Vagina (tissue), 2 donors: ENCODE measurements at regions not wholly inside any gene's neighbourhood (a gene's known extent, or its start where the extent isn't known, plus 50 kb on each side); places are given as distances from the start of the nearest gene placed in this dataset.
A peak's percentile ranks its signal among the peaks of the same experiment; 100 is the strongest.

ENCODE experiments used
- DNase-seq, 2 donors: peaks; one replicate each; pipeline ENCODE4 v3.0.0-alpha.2; 2017; ENCODE audit errors: extremely low spot score in 2 of 2
- H3K27ac ChIP-seq: fragments of 200-600 bp; sonication (generic); one replicate; pipeline ENCODE4 v1.5.1; 2019
- H3K27me3 ChIP-seq: fragments of 200-600 bp; sonication (generic); one replicate; pipeline ENCODE4 v1.5.1; 2019
- H3K36me3 ChIP-seq, 2 donors: fragments of 200-600 bp; sonication (generic); one replicate each; pipeline ENCODE4 v1.5.1; 2017 to 2019
- H3K4me1 ChIP-seq: fragments of 200-600 bp; sonication (generic); one replicate; pipeline ENCODE4 v1.5.1; 2019
- H3K4me3 ChIP-seq, 2 donors: fragments of 200-600 bp; sonication (generic); 1 replicate in 1 of 2; 2 replicates in 1 of 2; pipeline ENCODE4 v1.5.1; 2016 to 2019
- H3K9me3 ChIP-seq: fragments of 200-600 bp; sonication (generic); one replicate; pipeline ENCODE4 v1.5.1; 2019
- POLR2A ChIP-seq, 2 donors: fragments of 450-650 bp; IDR thresholded peaks; one replicate each; pipeline ENCODE4 v1.6.1; 2017; ENCODE audit warnings: antibody characterized with exemption in 2 of 2, mild to moderate bottlenecking in 2 of 2, moderate library complexity in 2 of 2
- POLR2AphosphoS5 ChIP-seq, 2 donors: sonication (generic); formaldehyde crosslinking; IDR thresholded peaks; one replicate each; pipeline ENCODE4 v1.9.0; 2017; ENCODE audit warnings: antibody characterized with exemption in 2 of 2, mild to moderate bottlenecking in 2 of 2, low read depth in 1 of 2; ENCODE audit not compliant: insufficient read depth in 1 of 2
- intact Hi-C: fragments of 100-400 bp; cut with DNase I; formaldehyde crosslinking; loops from one replicate; pipeline ENCODE4 v1.15.1; 2023
- TF ChIP-seq, protein P1 (sequence below), 3 experiments: fragments of 450-650 bp in 2 of 3; fragments of 200-600 bp in 1 of 3; sonication (generic) in 1 of 3; IDR thresholded peaks; one replicate each; pipeline ENCODE4 v1.5.1; 2017 to 2019; ENCODE audit warnings: antibody characterized with exemption in 3 of 3, mild to moderate bottlenecking in 2 of 3, moderate library complexity in 2 of 3

GRCh38 chr2:217710211-217710765, 292.5 kb downstream of the TNS1 start:
- no peaks in the 10 kb centered on the region for H3K9me3 ChIP-seq
- peak overlapping the region; percentile 56 for H3K27ac ChIP-seq
- H3K36me3 ChIP-seq, result no peaks in the 10 kb centered on the region
- H3K27me3 ChIP-seq, result no peaks in the 10 kb centered on the region
- peak in 1 of 2 donors; percentile 77 for DNase-seq
- no peak overlapping the region for H3K4me3 ChIP-seq
- H3K4me1 ChIP-seq, result peaks cover 70% of the 10 kb centered on the region
- TF ChIP-seq POLR2AphosphoS5 (IDR thresholded peaks at IDR 0.05; ENCODE audit: insufficient read depth in 1 of 2, low read depth in 1 of 2) (no peak), POLR2A (IDR thresholded peaks at IDR 0.05) (no peak)
- TF ChIP-seq, protein P1, sequence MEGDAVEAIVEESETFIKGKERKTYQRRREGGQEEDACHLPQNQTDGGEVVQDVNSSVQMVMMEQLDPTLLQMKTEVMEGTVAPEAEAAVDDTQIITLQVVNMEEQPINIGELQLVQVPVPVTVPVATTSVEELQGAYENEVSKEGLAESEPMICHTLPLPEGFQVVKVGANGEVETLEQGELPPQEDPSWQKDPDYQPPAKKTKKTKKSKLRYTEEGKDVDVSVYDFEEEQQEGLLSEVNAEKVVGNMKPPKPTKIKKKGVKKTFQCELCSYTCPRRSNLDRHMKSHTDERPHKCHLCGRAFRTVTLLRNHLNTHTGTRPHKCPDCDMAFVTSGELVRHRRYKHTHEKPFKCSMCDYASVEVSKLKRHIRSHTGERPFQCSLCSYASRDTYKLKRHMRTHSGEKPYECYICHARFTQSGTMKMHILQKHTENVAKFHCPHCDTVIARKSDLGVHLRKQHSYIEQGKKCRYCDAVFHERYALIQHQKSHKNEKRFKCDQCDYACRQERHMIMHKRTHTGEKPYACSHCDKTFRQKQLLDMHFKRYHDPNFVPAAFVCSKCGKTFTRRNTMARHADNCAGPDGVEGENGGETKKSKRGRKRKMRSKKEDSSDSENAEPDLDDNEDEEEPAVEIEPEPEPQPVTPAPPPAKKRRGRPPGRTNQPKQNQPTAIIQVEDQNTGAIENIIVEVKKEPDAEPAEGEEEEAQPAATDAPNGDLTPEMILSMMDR (IDR thresholded peaks at IDR 0.05), result no peak
- intact Hi-C loops, result loop anchor here (5.0 to 10.0 kb wide), 2 partner anchors 175 to 1013 kb away; partner anchors contain the start of gene IGFBP5

- intact Hi-C loops, result loop anchor here (5.0 to 10.0 kb wide), 2 partner anchors 175 to 1012 kb away; partner anchors contain the start of gene IGFBP5
Measured at GRCh38 chr2:217709478-217710210, 293.2 kb downstream of the TNS1 start.

GRCh38 chr2:217707131-217707611, 295.6 kb downstream of the TNS1 start:
- Histone ChIP-seq H3K4me3 (no peak overlapping the region), H3K4me1 (peaks cover 65% of the 10 kb centered on the region), H3K9me3 (no peaks in the 10 kb centered on the region), H3K27ac (peak overlapping the region; percentile 67), H3K27me3 (no peaks in the 10 kb centered on the region), H3K36me3 (no peaks in the 10 kb centered on the region)
- intact Hi-C loops, result no loop called here
- no peak for DNase-seq
- peak in 1 of 2 donors; percentile 89 for TF ChIP-seq POLR2AphosphoS5 (IDR thresholded peaks at IDR 0.05; ENCODE audit: insufficient read depth in 1 of 2, low read depth in 1 of 2)
- TF ChIP-seq, protein P1 (IDR thresholded peaks at IDR 0.05), result no peak
- TF ChIP-seq POLR2A (IDR thresholded peaks at IDR 0.05), result no peak

More at GRCh38 chr2:217709478-217710210, 293.2 kb downstream of the TNS1 start:
- peak in 1 of 2 donors; percentile 71 for DNase-seq
- TF ChIP-seq, protein P1 (IDR thresholded peaks at IDR 0.05), result no peak
- no peaks in the 10 kb centered on the region for H3K36me3 ChIP-seq
- H3K4me1 ChIP-seq, result peaks cover 66% of the 10 kb centered on the region
- H3K9me3 ChIP-seq, result no peaks in the 10 kb centered on the region
- no peaks in the 10 kb centered on the region for H3K27me3 ChIP-seq
- peak overlapping the region; percentile 66 for H3K27ac ChIP-seq
- no peak overlapping the region for H3K4me3 ChIP-seq

- no peak for DNase-seq
- H3K4me1 ChIP-seq, result peaks cover 65% of the 10 kb centered on the region
- H3K27ac ChIP-seq, result peak overlapping the region; percentile 67
- TF ChIP-seq POLR2AphosphoS5 (IDR thresholded peaks at IDR 0.05; ENCODE audit: insufficient read depth in 1 of 2, low read depth in 1 of 2) (no peak), POLR2A (IDR thresholded peaks at IDR 0.05) (no peak)
- TF ChIP-seq, protein P1 (IDR thresholded peaks at IDR 0.05), result no peak
- H3K4me3 ChIP-seq, result no peak overlapping the region
- intact Hi-C loops, result no loop called here
- no peaks in the 10 kb centered on the region for H3K36me3 ChIP-seq
- no peaks in the 10 kb centered on the region for H3K27me3 ChIP-seq
- H3K9me3 ChIP-seq, result no peaks in the 10 kb centered on the region
Measured at GRCh38 chr2:217706513-217706912, 296.3 kb downstream of the TNS1 start.

DNA sequence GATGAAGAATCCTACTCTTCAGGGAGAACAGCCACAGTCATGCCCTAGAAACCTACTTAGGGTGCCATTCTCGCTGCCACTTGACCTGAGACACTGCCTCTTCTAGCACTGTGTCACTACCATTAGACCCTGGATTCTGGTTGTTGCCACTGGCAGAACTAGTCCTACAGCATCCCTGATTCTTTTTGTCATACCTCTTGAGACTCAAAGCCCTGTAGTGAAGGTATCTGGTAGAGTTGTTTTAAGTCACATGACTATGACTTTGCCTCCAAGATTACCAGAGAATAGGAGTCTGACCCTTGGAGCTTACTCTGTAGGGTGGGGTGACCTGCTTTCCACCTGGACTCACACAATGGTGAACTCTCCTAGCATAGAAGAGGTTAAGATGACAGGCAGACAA, 296.7 kb downstream of the TNS1 start:
- Histone ChIP-seq H3K9me3 (no peaks in the 10 kb centered on the region), H3K36me3 (no peaks in the 10 kb centered on the region), H3K4me3 (no peak overlapping the region), H3K27ac (peak overlapping the region; percentile 67), H3K4me1 (peaks cover 61% of the 10 kb centered on the region), H3K27me3 (no peaks in the 10 kb centered on the region)
- TF ChIP-seq POLR2AphosphoS5 (IDR thresholded peaks at IDR 0.05; ENCODE audit: insufficient read depth in 1 of 2, low read depth in 1 of 2), result no peak
- TF ChIP-seq POLR2A (IDR thresholded peaks at IDR 0.05), result no peak
- TF ChIP-seq, protein P1 (IDR thresholded peaks at IDR 0.05), result no peak
- DNase-seq, result no peak
- intact Hi-C loops, result no loop called here
